ENCODE measurements at regions not wholly inside any gene's neighbourhood (a gene's known extent, or its start where the extent isn't known, plus 50 kb on each side); places are given as distances from the start of the nearest gene placed in this dataset.

DNA sequence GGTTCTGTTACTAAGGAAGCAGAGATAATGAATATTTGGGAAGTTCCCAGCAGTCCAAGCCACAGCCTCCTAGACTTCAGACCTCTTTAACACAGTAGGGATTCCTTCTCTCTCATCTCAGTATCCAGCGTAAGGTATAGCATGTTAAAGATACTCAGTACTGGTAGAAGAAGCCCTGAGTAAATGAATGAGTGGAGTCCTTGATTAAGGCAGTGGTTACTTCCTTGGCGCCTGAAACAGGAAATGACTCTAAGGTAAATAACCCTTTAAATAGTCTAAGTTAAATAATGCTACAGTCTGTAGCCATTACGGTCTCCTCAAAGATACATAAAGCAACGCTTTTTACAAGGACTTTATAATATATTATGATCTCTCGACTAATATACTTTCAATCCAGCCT lies 650.8 kb upstream of the MIR17HG start:
- ATAC-seq (peak; percentile 39; the same call in 2 of the 3 replicates), DNase-seq (ENCODE audit: extremely low read depth in 1 of 4, low spot score in 3 of 4) (no peak), FAIRE-seq (no peak)
- Histone ChIP-seq H3K4me2 (ENCODE audit: insufficient read depth, low read length) (no peak overlapping the region), H4K20me1 (replicated peaks; ENCODE audit: control insufficient read depth, insufficient read depth, low read length) (no peaks in the 10 kb centered on the region), H3K9ac (ENCODE audit: insufficient read depth in 1 of 2, low read depth in 2 of 2, low read length in 2 of 2) (no peak overlapping the region), H3K9me3 (replicated peaks; ENCODE audit: control insufficient read depth, insufficient read depth, low read depth, low read length) (no peaks in the 10 kb centered on the region), H3K36me3 (ENCODE audit: control insufficient read depth, insufficient read depth, low read length) (no peaks in the 10 kb centered on the region), H3K27me3 (ENCODE audit: control insufficient read depth in 2 of 2, insufficient read depth in 2 of 2, low read length in 2 of 2) (no peaks in the 10 kb centered on the region), H3K4me1 (replicated peaks in 1 of 2; ENCODE audit: control insufficient read depth in 2 of 2, insufficient read depth in 2 of 2, low read length in 2 of 2) (no peaks in the 10 kb centered on the region), H3K27ac (ENCODE audit: extremely low read depth, low read depth, low read length) (no peak overlapping the region), H3K4me3 (no peak overlapping the region), H2AFZ (ENCODE audit: low read depth, low read length) (no peak overlapping the region), H3K79me2 (ENCODE audit: control insufficient read depth, insufficient read depth, low read length) (no peaks in the 10 kb centered on the region), H3K9me1 (ENCODE audit: control insufficient read depth, insufficient read depth, low read length) (no peaks in the 10 kb centered on the region)
- POLR2A ChIA-PET: interaction anchor here (0.7 kb wide), 1 partner anchor 51 kb away, joined by 3 read pairs; no protein-coding TSS in a partner anchor
- in situ Hi-C loops (cut with MboI): no loop called here
- CTCF ChIA-PET (ENCODE audit: low intra/inter-chr PET ratio): interaction anchor here (0.6 kb wide), 1 partner anchor 242 kb away, joined by 3 read pairs; no protein-coding TSS in a partner anchor
- WGBS (ENCODE audit: insufficient coverage, low coverage, missing lambda C conversion rate): 1% methylated on average over 5 of the region's 5 CpGs
- BruUV-seq (replicated peaks): no TSS peak
- intact Hi-C loops (cut with micrococcal nuclease): no loop called here
- TF ChIP-seq ZNF583 (CRISPR knock-in tag; IDR thresholded peaks at IDR 0.05) (no peak), ZNF23 (CRISPR knock-in tag; IDR thresholded peaks at IDR 0.05) (no peak), SMARCE1 (IDR thresholded peaks at IDR 0.05) (no peak), TOE1 (IDR thresholded peaks at IDR 0.05; ENCODE audit: borderline replicate concordance) (no peak), TOE1 (CRISPR knock-in tag; IDR thresholded peaks at IDR 0.05; ENCODE audit: borderline replicate concordance, low read depth) (no peak), CBFA2T3 (IDR thresholded peaks at IDR 0.05) (no peak), ARID2 (IDR thresholded peaks at IDR 0.05) (no peak), MTA3 (IDR thresholded peaks at IDR 0.05; ENCODE audit: borderline replicate concordance) (no peak), ZNF589 (CRISPR knock-in tag; IDR thresholded peaks at IDR 0.05; ENCODE audit: low read depth) (no peak), NFIX (CRISPR knock-in tag; IDR thresholded peaks at IDR 0.05; ENCODE audit: low read depth) (peak; percentile 3; the same call in 1 of the 2 replicates), KAT7 (CRISPR knock-in tag; IDR thresholded peaks at IDR 0.05; ENCODE audit: borderline replicate concordance) (no peak), ZNF586 (CRISPR knock-in tag; conservative IDR thresholded peaks at IDR 0.05) (0 out of 2 replicates have a peak, but pooled peaks have one; percentile 30), FOXA1 (IDR thresholded peaks at IDR 0.05; ENCODE audit: borderline replicate concordance) (no peak), CEBPB (tag; IDR thresholded peaks at IDR 0.05) (no peak), ZKSCAN3 (CRISPR knock-in tag; IDR thresholded peaks at IDR 0.05) (no peak), ZNF311 (CRISPR knock-in tag; IDR thresholded peaks at IDR 0.05) (0 out of 2 replicates have a peak, but pooled peaks have one; percentile 16), ZNF274 (IDR thresholded peaks at IDR 0.05; ENCODE audit: borderline replicate concordance, low read depth, low read length) (no peak), KLF13 (tag; IDR thresholded peaks at IDR 0.05; ENCODE audit: borderline replicate concordance, low read depth) (no peak)
- TF ChIP-seq, protein P1, sequence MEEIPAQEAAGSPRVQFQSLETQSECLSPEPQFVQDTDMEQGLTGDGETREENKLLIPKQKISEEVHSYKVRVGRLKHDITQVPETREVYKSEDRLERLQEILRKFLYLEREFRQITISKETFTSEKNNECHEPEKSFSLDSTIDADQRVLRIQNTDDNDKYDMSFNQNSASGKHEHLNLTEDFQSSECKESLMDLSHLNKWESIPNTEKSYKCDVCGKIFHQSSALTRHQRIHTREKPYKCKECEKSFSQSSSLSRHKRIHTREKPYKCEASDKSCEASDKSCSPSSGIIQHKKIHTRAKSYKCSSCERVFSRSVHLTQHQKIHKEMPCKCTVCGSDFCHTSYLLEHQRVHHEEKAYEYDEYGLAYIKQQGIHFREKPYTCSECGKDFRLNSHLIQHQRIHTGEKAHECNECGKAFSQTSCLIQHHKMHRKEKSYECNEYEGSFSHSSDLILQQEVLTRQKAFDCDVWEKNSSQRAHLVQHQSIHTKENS (CRISPR knock-in tag; IDR thresholded peaks at IDR 0.05): no peak
- TF ChIP-seq, protein P2, sequence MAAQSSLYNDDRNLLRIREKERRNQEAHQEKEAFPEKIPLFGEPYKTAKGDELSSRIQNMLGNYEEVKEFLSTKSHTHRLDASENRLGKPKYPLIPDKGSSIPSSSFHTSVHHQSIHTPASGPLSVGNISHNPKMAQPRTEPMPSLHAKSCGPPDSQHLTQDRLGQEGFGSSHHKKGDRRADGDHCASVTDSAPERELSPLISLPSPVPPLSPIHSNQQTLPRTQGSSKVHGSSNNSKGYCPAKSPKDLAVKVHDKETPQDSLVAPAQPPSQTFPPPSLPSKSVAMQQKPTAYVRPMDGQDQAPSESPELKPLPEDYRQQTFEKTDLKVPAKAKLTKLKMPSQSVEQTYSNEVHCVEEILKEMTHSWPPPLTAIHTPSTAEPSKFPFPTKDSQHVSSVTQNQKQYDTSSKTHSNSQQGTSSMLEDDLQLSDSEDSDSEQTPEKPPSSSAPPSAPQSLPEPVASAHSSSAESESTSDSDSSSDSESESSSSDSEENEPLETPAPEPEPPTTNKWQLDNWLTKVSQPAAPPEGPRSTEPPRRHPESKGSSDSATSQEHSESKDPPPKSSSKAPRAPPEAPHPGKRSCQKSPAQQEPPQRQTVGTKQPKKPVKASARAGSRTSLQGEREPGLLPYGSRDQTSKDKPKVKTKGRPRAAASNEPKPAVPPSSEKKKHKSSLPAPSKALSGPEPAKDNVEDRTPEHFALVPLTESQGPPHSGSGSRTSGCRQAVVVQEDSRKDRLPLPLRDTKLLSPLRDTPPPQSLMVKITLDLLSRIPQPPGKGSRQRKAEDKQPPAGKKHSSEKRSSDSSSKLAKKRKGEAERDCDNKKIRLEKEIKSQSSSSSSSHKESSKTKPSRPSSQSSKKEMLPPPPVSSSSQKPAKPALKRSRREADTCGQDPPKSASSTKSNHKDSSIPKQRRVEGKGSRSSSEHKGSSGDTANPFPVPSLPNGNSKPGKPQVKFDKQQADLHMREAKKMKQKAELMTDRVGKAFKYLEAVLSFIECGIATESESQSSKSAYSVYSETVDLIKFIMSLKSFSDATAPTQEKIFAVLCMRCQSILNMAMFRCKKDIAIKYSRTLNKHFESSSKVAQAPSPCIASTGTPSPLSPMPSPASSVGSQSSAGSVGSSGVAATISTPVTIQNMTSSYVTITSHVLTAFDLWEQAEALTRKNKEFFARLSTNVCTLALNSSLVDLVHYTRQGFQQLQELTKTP (IDR thresholded peaks at IDR 0.05; ENCODE audit: low read depth in 1 of 2, partially characterized antibody in 2 of 2): no peak

All from K562 (cell line).